GM13976 (cell line): ENCODE measurements at regions not wholly inside any gene's neighbourhood (a gene's known extent, or its start where the extent isn't known, plus 50 kb on each side); places are given as distances from the start of the nearest gene placed in this dataset.

Experiments
- DNase-seq: peaks from one replicate; pipeline ENCODE4 v3.0.0; 2012; ENCODE audit warnings: low spot score
- CTCF ChIP-seq: IDR thresholded peaks from 2 replicates; pipeline ENCODE4 v1.5.1; 2012; ENCODE audit warnings: borderline replicate concordance, mild to moderate bottlenecking; ENCODE audit not compliant: insufficient read depth; ENCODE audit errors: extremely low read depth, missing control alignments, control extremely low read depth
- in situ Hi-C: fragments of 300-500 bp; cut with MboI; formaldehyde crosslinking; loops from one replicate; pipeline ENCODE4 v1.12.0; 2022; ENCODE audit warnings: low sequenced_read_pairs, mixed read lengths, inconsistent platforms; ENCODE audit not compliant: unreplicated experiment

GRCh38 chr14:30283822-30284446 is 275.0 kb upstream of the G2E3 start:
- peak; percentile 49 for TF ChIP-seq CTCF
- in situ Hi-C loops, result no loop called here
- no peak for DNase-seq

- no peak for TF ChIP-seq CTCF
- in situ Hi-C loops, result no loop called here
- no peak for DNase-seq
Observed at GRCh38 chr14:30284808-30285207, 274.1 kb upstream of the G2E3 start.

- in situ Hi-C loops, result no loop called here
- TF ChIP-seq CTCF, result no peak
- DNase-seq, result no peak
Observed at GRCh38 chr14:30287579-30288445, 271.1 kb upstream of the G2E3 start.

GRCh38 chr14:30290001-30290400 is 269.0 kb upstream of the G2E3 start:
- in situ Hi-C loops, result no loop called here
- no peak for TF ChIP-seq CTCF
- no peak for DNase-seq

- in situ Hi-C loops, result no loop called here
- TF ChIP-seq CTCF, result no peak
- DNase-seq, result no peak
Observed at GRCh38 chr14:30291216-30291615, 267.7 kb upstream of the G2E3 start.

GRCh38 chr14:30292541-30292940 is 266.4 kb upstream of the G2E3 start:
- no peak for TF ChIP-seq CTCF
- DNase-seq, result no peak
- in situ Hi-C loops, result no loop called here
